Thyroid gland (tissue), 4 donors: ENCODE measurements at regions not wholly inside any gene's neighbourhood (a gene's known extent, or its start where the extent isn't known, plus 50 kb on each side); places are given as distances from the start of the nearest gene placed in this dataset.

Experiments
- DNase-seq, 2 donors: peaks; one replicate each; pipeline ENCODE4 v3.0.0-alpha.2; 2019
- H3K27ac ChIP-seq, 3 donors: fragments of 200-600 bp; sonication (generic); 1 replicate in 2 of 3; 2 replicates in 1 of 3; pipeline ENCODE4 v1.5.1; 2016 to 2019; ENCODE audit warnings: mild to moderate bottlenecking in 1 of 3, moderate library complexity in 1 of 3
- H3K27me3 ChIP-seq: fragments of 200-600 bp; sonication (generic); one replicate; pipeline ENCODE4 v1.5.1; 2019
- H3K36me3 ChIP-seq, 2 donors: fragments of 200-600 bp; sonication (generic); one replicate each; pipeline ENCODE4 v1.5.1; 2016 to 2019
- H3K4me1 ChIP-seq, 2 donors: fragments of 200-600 bp; sonication (generic); one replicate each; pipeline ENCODE4 v1.5.1; 2017 to 2019
- H3K4me3 ChIP-seq, 3 donors: fragments of 200-600 bp; sonication (generic); replicated peaks in 1 of 3; 1 replicate in 2 of 3; 2 replicates in 1 of 3; pipeline ENCODE4 v1.5.1; 2016; ENCODE audit warnings: mild to moderate bottlenecking in 1 of 3
- H3K9me3 ChIP-seq: fragments of 200-600 bp; sonication (generic); one replicate; pipeline ENCODE4 v1.5.1; 2017
- POLR2A ChIP-seq, 2 donors: fragments of 450-650 bp; IDR thresholded peaks; one replicate each; pipeline ENCODE4 v1.6.1; 2017; ENCODE audit warnings: antibody characterized with exemption in 2 of 2, mild to moderate bottlenecking in 2 of 2, moderate library complexity in 1 of 2
- WGBS, 2 donors: methylation state at CpG; one replicate each; pipeline ENCODE4 v1.1.5; 2017; 5-methylcytosine and 5-hydroxymethylcytosine counted together
- intact Hi-C: fragments of 100-400 bp; cut with DNase I; formaldehyde crosslinking; loops from one replicate; pipeline ENCODE4 v1.15.1; 2023
- TF ChIP-seq, protein P1 (sequence below), 6 experiments: fragments of 200-600 bp in 3 of 6; fragments of 450-650 bp in 3 of 6; sonication (generic) in 3 of 6; IDR thresholded peaks; one replicate each; pipeline ENCODE4 v1.5.1; 2016 to 2019; ENCODE audit warnings: antibody characterized with exemption in 6 of 6, mild to moderate bottlenecking in 2 of 6, inconsistent platforms in 1 of 6, moderate library complexity in 1 of 6

DNA sequence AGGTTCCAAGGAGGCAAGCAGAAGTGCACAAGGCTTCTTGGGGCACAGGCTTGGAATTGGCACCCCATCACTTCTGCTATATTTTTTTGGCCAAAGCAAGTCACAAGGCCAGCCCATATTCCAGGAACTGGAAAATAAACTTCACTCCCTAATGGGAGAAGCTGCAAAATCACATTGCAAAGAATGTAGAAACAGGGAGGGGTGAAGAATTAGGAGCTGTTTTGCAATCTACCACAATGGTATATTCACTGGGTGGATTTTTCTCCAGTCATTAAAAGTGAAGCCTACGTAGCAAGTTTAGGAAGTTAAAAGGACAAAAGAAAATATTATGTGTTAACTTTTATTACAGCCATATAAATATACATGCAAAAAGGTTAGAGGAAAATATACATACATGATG, 464.8 kb downstream of the COG6 start:
- intact Hi-C loops: no loop called here
- no peak for DNase-seq
- peak overlapping the region in 1 of 3 donors; percentile 12 for H3K27ac ChIP-seq
- no peak overlapping the region for H3K4me3 ChIP-seq
- TF ChIP-seq POLR2A (IDR thresholded peaks at IDR 0.05): no peak
- TF ChIP-seq, protein P1, sequence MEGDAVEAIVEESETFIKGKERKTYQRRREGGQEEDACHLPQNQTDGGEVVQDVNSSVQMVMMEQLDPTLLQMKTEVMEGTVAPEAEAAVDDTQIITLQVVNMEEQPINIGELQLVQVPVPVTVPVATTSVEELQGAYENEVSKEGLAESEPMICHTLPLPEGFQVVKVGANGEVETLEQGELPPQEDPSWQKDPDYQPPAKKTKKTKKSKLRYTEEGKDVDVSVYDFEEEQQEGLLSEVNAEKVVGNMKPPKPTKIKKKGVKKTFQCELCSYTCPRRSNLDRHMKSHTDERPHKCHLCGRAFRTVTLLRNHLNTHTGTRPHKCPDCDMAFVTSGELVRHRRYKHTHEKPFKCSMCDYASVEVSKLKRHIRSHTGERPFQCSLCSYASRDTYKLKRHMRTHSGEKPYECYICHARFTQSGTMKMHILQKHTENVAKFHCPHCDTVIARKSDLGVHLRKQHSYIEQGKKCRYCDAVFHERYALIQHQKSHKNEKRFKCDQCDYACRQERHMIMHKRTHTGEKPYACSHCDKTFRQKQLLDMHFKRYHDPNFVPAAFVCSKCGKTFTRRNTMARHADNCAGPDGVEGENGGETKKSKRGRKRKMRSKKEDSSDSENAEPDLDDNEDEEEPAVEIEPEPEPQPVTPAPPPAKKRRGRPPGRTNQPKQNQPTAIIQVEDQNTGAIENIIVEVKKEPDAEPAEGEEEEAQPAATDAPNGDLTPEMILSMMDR (IDR thresholded peaks at IDR 0.05): no peak
- H3K27me3 ChIP-seq: no peaks in the 10 kb centered on the region
- WGBS, 2 donors: 89 to 92% methylated on average over 1 of the region's 1 CpG
- no peaks in the 10 kb centered on the region for H3K4me1 ChIP-seq
- H3K36me3 ChIP-seq: no peaks in the 10 kb centered on the region
- no peaks in the 10 kb centered on the region for H3K9me3 ChIP-seq

DNA sequence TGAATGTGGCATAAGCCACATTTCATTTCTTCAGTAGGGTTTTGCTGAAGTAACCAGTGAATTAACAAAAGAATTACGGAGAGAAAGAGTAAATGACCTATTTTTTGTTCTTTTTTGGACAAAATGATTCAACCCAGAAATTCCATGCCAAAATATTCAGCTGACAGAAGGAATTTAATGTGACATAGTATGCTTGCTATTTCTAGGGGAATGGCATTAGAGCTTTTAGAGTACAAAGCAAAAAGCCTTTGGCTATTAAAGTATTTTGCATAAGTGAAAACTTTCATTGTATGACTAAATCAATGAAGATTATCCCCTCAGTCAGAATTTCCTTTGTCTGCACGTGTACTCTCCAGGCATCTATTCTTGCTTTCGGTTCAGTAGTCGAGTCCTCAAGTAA, 465.3 kb downstream of the COG6 start:
- Histone ChIP-seq H3K27me3 (no peaks in the 10 kb centered on the region), H3K9me3 (no peaks in the 10 kb centered on the region), H3K4me1 (no peaks in the 10 kb centered on the region), H3K36me3 (no peaks in the 10 kb centered on the region), H3K27ac (no peak overlapping the region), H3K4me3 (no peak overlapping the region)
- 74 to 83% methylated on average over 3 to 4 of the region's 4 CpGs for WGBS, 2 donors
- DNase-seq: no peak
- intact Hi-C loops: no loop called here
- TF ChIP-seq, protein P1 (IDR thresholded peaks at IDR 0.05): no peak

DNA sequence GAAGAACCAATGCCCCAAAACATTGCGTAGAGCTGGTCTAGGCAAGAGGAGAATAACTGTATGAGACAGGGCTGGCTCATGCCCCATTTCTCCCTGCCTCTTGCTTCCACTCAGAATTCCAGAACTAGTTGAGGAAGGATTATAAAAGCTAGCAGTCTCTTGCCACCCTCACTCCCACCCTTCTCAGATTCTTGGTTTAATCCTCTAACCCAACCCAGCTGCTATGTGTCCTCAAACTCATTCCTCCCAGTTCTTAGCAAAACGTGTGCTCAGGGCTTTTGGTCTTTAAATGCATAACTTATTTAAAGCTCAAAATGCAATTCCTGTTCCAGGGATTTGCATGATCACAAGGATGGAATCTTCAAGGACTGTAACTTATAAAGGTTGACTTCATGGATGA, 466.3 kb downstream of the COG6 start:
- intact Hi-C loops: no loop called here
- H3K4me1 ChIP-seq: no peaks in the 10 kb centered on the region
- TF ChIP-seq, protein P1 (IDR thresholded peaks at IDR 0.05): no peak
- no peak for TF ChIP-seq POLR2A (IDR thresholded peaks at IDR 0.05)
- no peaks in the 10 kb centered on the region for H3K27me3 ChIP-seq
- H3K27ac ChIP-seq: no peak overlapping the region
- no peaks in the 10 kb centered on the region for H3K36me3 ChIP-seq
- DNase-seq: no peak
- H3K4me3 ChIP-seq: no peak overlapping the region
- 79 to 87% methylated on average over 2 of the region's 2 CpGs for WGBS, 2 donors
- H3K9me3 ChIP-seq: no peaks in the 10 kb centered on the region

DNA sequence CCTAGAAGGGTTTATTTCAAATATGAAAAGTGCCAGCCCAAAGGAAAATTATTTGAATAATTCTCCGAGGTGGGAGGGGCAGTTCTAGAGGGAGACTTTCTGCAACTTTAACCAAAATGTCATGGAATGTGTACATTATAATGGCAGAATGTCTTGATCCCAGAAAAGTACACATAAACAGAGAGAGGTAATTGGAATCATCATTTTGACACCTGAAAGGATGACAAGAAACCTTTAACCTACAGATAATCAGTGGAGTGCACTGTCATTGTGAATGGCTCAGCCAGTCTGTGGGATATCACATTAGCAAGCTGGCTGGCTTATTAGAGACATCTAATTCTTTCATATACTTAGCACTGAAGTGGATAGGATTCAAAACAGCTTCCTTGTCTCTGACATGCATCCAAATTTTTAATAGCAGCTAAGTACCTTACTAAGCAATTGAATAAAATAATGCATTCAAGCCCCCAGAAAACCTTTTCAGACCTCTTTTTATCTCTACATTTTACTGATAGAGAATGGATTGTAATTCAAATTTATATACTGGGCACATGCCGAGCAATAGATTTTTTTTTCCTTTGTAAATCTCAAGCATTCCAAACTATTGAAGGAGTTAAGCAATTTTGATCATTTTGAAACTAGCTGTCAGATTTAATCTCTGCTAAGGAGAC, 468.6 kb downstream of the COG6 start:
- H3K27me3 ChIP-seq: no peaks in the 10 kb centered on the region
- no peak for TF ChIP-seq POLR2A (IDR thresholded peaks at IDR 0.05)
- TF ChIP-seq, protein P1 (IDR thresholded peaks at IDR 0.05): no peak
- intact Hi-C loops: no loop called here
- no peak overlapping the region for H3K4me3 ChIP-seq
- H3K27ac ChIP-seq: no peak overlapping the region
- no peaks in the 10 kb centered on the region for H3K4me1 ChIP-seq
- H3K9me3 ChIP-seq: no peaks in the 10 kb centered on the region
- no peaks in the 10 kb centered on the region for H3K36me3 ChIP-seq
- no peak for DNase-seq
- WGBS, 2 donors: 92 to 94% methylated on average over 2 of the region's 2 CpGs

DNA sequence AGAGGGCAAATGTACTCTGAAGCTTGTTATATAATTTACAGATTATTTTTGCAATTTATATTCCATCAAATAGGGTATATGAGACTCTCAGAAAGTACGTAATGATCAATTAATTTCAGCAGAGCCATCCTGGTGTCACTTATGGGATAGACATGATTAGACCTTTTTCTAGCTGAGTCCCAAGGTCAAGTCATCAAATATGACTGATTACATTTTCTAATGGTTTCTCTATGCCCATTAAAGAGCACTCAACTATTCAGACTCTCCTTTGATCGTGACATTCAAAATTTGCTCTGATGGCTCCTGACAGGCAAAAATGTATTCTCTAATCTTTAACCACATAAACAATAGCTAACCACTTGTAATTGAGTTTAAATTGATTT, 469.2 kb downstream of the COG6 start:
- Histone ChIP-seq H3K27me3 (no peaks in the 10 kb centered on the region), H3K4me1 (no peaks in the 10 kb centered on the region), H3K36me3 (no peaks in the 10 kb centered on the region), H3K27ac (no peak overlapping the region), H3K4me3 (no peak overlapping the region), H3K9me3 (no peaks in the 10 kb centered on the region)
- WGBS, 2 donors: 92 to 97% methylated on average over 2 of the region's 2 CpGs
- no peak for DNase-seq
- TF ChIP-seq POLR2A (IDR thresholded peaks at IDR 0.05): no peak
- TF ChIP-seq, protein P1 (IDR thresholded peaks at IDR 0.05): no peak
- intact Hi-C loops: no loop called here
